WTC11 (cell line): ENCODE measurements at regions not wholly inside any gene's neighbourhood (a gene's known extent, or its start where the extent isn't known, plus 50 kb on each side); places are given as distances from the start of the nearest gene placed in this dataset.

ENCODE experiments used
- ATAC-seq: fragments of 200-7000 bp; cut with Tn5 transposase; 2 replicates; pipeline ENCODE4 v1.10.0; 2021; ENCODE audit warnings: mild to moderate bottlenecking, moderate library complexity
- CTCF ChIA-PET: fragments of 300-600 bp; sonication (Branson Sonifier 250); formaldehyde crosslinking; loops from one replicate; lab custom pipeline; 2021; ENCODE audit warnings: antibody characterized with exemption; lab: Charles Lee
- POLR2A ChIA-PET: fragments of 350-600 bp; sonication (Branson Sonifier 250); formaldehyde crosslinking; loops from one replicate; lab custom pipeline; 2021; ENCODE audit warnings: antibody characterized with exemption; lab: Charles Lee
- DNase-seq: peaks from one replicate; pipeline ENCODE4 v3.0.0; 2021; ENCODE audit warnings: low spot score
- H3K27ac Mint-ChIP-seq: 2 replicates; pipeline ENCODE4 v1.8.0; 2021; ENCODE audit warnings: mixed read lengths
- H3K27me3 Mint-ChIP-seq: 2 replicates; pipeline ENCODE4 v1.8.0; 2021; ENCODE audit warnings: low read depth, mild to moderate bottlenecking, moderate library complexity, mixed read lengths
- H3K36me3 Mint-ChIP-seq: 2 replicates; pipeline ENCODE4 v1.8.0; 2021; ENCODE audit warnings: mixed read lengths
- H3K4me1 Mint-ChIP-seq: 2 replicates; pipeline ENCODE4 v1.8.0; 2022; ENCODE audit warnings: mixed read lengths
- H3K4me3 Mint-ChIP-seq: 2 replicates; pipeline ENCODE4 v1.8.0; 2021; ENCODE audit warnings: mild to moderate bottlenecking, moderate library complexity, mixed read lengths
- H3K9me3 Mint-ChIP-seq: 2 replicates; pipeline ENCODE4 v1.8.0; 2021; ENCODE audit warnings: mixed read lengths
- ATF1 ChIP-seq: sonication (generic); formaldehyde crosslinking; IDR thresholded peaks from 2 replicates; pipeline ENCODE4 v1.8.1; 2023; ENCODE audit warnings: mild to moderate bottlenecking, moderate library complexity, missing genetic modification reagents
- ATF3 ChIP-seq: sonication (generic); formaldehyde crosslinking; conservative IDR thresholded peaks from 2 replicates; pipeline ENCODE4 v1.8.1; 2022; ENCODE audit warnings: mild to moderate bottlenecking, missing genetic modification reagents
- ATF6 ChIP-seq: sonication (generic); formaldehyde crosslinking; IDR thresholded peaks from 2 replicates; pipeline ENCODE4 v1.8.1; 2023; ENCODE audit warnings: mild to moderate bottlenecking, missing genetic modification reagents
- CREB1 ChIP-seq: sonication (generic); formaldehyde crosslinking; IDR thresholded peaks from 2 replicates; pipeline ENCODE4 v1.8.0; 2023; ENCODE audit warnings: mild to moderate bottlenecking, missing genetic modification reagents
- CTCF ChIP-seq: fragments of 200-600 bp; IDR thresholded peaks from 2 replicates; pipeline ENCODE4 v1.8.0; 2022; ENCODE audit warnings: antibody characterized with exemption
- E2F1 ChIP-seq: sonication (generic); formaldehyde crosslinking; IDR thresholded peaks from 2 replicates; pipeline ENCODE4 v1.8.0; 2022; ENCODE audit warnings: mild to moderate bottlenecking, missing genetic modification reagents
- ESRRA ChIP-seq: sonication (generic); formaldehyde crosslinking; IDR thresholded peaks from 2 replicates; pipeline ENCODE4 v1.8.1; 2022; ENCODE audit warnings: mild to moderate bottlenecking, missing genetic modification reagents, borderline replicate concordance
- ETV6 ChIP-seq: sonication (generic); formaldehyde crosslinking; IDR thresholded peaks from 2 replicates; pipeline ENCODE4 v1.8.1; 2022; ENCODE audit warnings: mild to moderate bottlenecking, missing genetic modification reagents
- FOXP1 ChIP-seq: sonication (generic); formaldehyde crosslinking; IDR thresholded peaks from 2 replicates; pipeline ENCODE4 v1.8.0; 2022; ENCODE audit warnings: missing genetic modification reagents, mild to moderate bottlenecking, moderate library complexity, borderline replicate concordance
- GTF2I ChIP-seq: fragments of 250-450 bp; sonication (Bioruptor Pico); conservative IDR thresholded peaks from 2 replicates; pipeline ENCODE4 v1.4.0; 2021; ENCODE audit warnings: mild to moderate bottlenecking
- IRF2 ChIP-seq: sonication (generic); formaldehyde crosslinking; IDR thresholded peaks from 2 replicates; pipeline ENCODE4 v1.8.0; 2022; ENCODE audit warnings: low read depth, missing genetic modification reagents, borderline replicate concordance
- JAZF1 ChIP-seq: fragments of 250-450 bp; sonication (Bioruptor Pico); IDR thresholded peaks from 2 replicates; pipeline ENCODE4 v1.9.0; 2021; ENCODE audit warnings: moderate library complexity, mild to moderate bottlenecking, inconsistent platforms
- JUN ChIP-seq: sonication (generic); formaldehyde crosslinking; IDR thresholded peaks from 2 replicates; pipeline ENCODE4 v1.8.0; 2023; ENCODE audit warnings: mild to moderate bottlenecking, missing genetic modification reagents
- NFYB ChIP-seq: sonication (generic); formaldehyde crosslinking; conservative IDR thresholded peaks from 2 replicates; pipeline ENCODE4 v1.8.0; 2022; ENCODE audit warnings: low read depth, missing genetic modification reagents
- NR3C1 ChIP-seq: sonication (generic); formaldehyde crosslinking; conservative IDR thresholded peaks from 2 replicates; pipeline ENCODE4 v1.8.1; 2023; ENCODE audit warnings: low read depth, mild to moderate bottlenecking, missing genetic modification reagents
- RELA ChIP-seq: sonication (generic); formaldehyde crosslinking; IDR thresholded peaks from 2 replicates; pipeline ENCODE4 v1.8.1; 2022; ENCODE audit warnings: missing genetic modification reagents, mild to moderate bottlenecking, borderline replicate concordance
- RORB ChIP-seq: fragments of 250-450 bp; sonication (Bioruptor Pico); IDR thresholded peaks from 2 replicates; pipeline ENCODE4 v1.9.0; 2021; ENCODE audit warnings: mild to moderate bottlenecking
- SP1 ChIP-seq: sonication (generic); formaldehyde crosslinking; conservative IDR thresholded peaks from 2 replicates; pipeline ENCODE4 v1.8.1; 2022; ENCODE audit warnings: missing genetic modification reagents
- TEAD1 ChIP-seq: sonication (generic); formaldehyde crosslinking; IDR thresholded peaks from 2 replicates; pipeline ENCODE4 v1.8.0; 2022; ENCODE audit warnings: mild to moderate bottlenecking, missing genetic modification reagents
- ZNF121 ChIP-seq: sonication (generic); formaldehyde crosslinking; IDR thresholded peaks from 2 replicates; pipeline ENCODE4 v1.8.0; 2023; ENCODE audit warnings: missing genetic modification reagents
- ZNF281 ChIP-seq: sonication (generic); formaldehyde crosslinking; IDR thresholded peaks from 2 replicates; pipeline ENCODE4 v1.8.0; 2023; ENCODE audit warnings: mild to moderate bottlenecking, missing genetic modification reagents
- ZNF671 ChIP-seq: fragments of 250-450 bp; sonication (Bioruptor Pico); IDR thresholded peaks from 2 replicates; pipeline ENCODE4 v1.8.0; 2021; ENCODE audit warnings: mild to moderate bottlenecking
- TF ChIP-seq, protein P1 (sequence below): fragments of 250-450 bp; sonication (Bioruptor Pico); IDR thresholded peaks from 2 replicates; pipeline ENCODE4 v1.9.0; 2021; ENCODE audit warnings: mild to moderate bottlenecking
- TF ChIP-seq, protein P2 (sequence below): sonication (generic); formaldehyde crosslinking; IDR thresholded peaks from 2 replicates; pipeline ENCODE4 v1.8.1; 2022; ENCODE audit warnings: low read depth, missing genetic modification reagents, borderline replicate concordance

DNA sequence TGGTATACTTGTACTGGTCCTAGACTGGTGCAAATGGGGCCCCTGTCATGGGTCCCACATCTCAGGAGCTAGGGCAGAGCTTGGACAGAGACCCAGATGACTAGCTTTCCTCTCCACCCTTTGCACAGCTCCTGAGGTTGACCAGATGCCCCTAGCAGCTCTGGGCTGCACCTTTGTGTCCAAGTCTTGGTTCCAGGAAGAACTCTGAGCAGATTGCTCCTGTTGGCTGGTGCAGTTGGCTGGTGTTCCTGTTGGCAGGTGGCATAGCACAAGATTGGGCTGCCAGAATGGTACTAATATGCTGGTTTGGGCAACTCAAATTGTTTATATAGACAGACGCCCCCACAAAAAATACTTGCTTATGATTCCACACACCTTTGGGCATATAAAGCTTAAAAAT is 89.4 kb upstream of the EZR start:
- POLR2A ChIA-PET: interaction anchor here (0.5 to 1.4 kb wide), 2 partner anchors 89 to 572 kb away, joined by 4 read pairs; partner anchors contain the start of gene EZR
- CTCF ChIA-PET: interaction anchor here (1.2 kb wide), 2 partner anchors 14 to 39 kb away, joined by 3 read pairs; no protein-coding TSS in a partner anchor
- ATAC-seq (no peak), DNase-seq (no peak)
- Mint-ChIP-seq H3K36me3 (peaks cover 33% of the 10 kb centered on the region), H3K27ac (peak overlapping the region; percentile 30; the same call in 1 of the 2 replicates), H3K4me1 (peaks cover 50% of the 10 kb centered on the region), H3K27me3 (peaks cover 3% of the 10 kb centered on the region; the same call in 1 of the 2 replicates), H3K9me3 (peaks cover 36% of the 10 kb centered on the region), H3K4me3 (no peak overlapping the region)
- TF ChIP-seq ZNF121 (CRISPR knock-in tag) (no peak), RELA (CRISPR knock-in tag) (no peak), IRF2 (CRISPR knock-in tag) (no peak), JUN (CRISPR knock-in tag) (no peak), ATF3 (no peak), ESRRA (CRISPR knock-in tag) (no peak), ZNF281 (CRISPR knock-in tag) (no peak), NR3C1 (CRISPR knock-in tag) (no peak), SP1 (no peak), GTF2I (CRISPR knock-in tag) (no peak), JAZF1 (no peak), TEAD1 (no peak), ATF1 (no peak), NFYB (no peak), ETV6 (no peak), ATF6 (CRISPR knock-in tag) (no peak), FOXP1 (CRISPR knock-in tag) (no peak)
- TF ChIP-seq, protein P1, sequence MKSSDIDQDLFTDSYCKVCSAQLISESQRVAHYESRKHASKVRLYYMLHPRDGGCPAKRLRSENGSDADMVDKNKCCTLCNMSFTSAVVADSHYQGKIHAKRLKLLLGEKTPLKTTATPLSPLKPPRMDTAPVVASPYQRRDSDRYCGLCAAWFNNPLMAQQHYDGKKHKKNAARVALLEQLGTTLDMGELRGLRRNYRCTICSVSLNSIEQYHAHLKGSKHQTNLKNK: no peak
- TF ChIP-seq, protein P2, sequence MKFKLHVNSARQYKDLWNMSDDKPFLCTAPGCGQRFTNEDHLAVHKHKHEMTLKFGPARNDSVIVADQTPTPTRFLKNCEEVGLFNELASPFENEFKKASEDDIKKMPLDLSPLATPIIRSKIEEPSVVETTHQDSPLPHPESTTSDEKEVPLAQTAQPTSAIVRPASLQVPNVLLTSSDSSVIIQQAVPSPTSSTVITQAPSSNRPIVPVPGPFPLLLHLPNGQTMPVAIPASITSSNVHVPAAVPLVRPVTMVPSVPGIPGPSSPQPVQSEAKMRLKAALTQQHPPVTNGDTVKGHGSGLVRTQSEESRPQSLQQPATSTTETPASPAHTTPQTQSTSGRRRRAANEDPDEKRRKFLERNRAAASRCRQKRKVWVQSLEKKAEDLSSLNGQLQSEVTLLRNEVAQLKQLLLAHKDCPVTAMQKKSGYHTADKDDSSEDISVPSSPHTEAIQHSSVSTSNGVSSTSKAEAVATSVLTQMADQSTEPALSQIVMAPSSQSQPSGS: no peak

DNA sequence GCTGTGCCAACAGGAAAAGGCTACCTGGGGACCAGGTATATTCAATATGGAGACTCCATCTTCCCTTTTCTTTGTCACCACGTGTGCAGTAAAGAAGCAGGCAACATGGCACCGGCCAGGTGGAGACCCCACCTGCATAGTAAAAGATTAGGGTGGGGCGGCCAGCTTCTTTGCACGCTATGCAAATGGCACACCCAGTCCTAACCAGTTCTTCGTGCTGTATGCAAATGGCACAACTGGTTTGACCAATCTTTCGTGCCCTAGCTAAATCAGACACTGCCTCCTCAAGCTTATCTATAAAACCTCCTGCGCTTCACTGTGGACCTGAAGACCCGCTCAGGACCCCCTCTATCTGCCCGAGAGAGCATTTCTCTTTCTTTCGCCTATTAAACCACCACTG is 88.8 kb upstream of the EZR start:
- POLR2A ChIA-PET: interaction anchor here (0.5 to 1.4 kb wide), 3 partner anchors 89 to 571 kb away, joined by 4 read pairs; partner anchors contain the start of gene EZR
- TF ChIP-seq CTCF: no peak
- no peak for TF ChIP-seq RORB (CRISPR knock-in tag)
- TF ChIP-seq E2F1: no peak
- no peak for TF ChIP-seq CREB1 (CRISPR knock-in tag)
- no peak for TF ChIP-seq JAZF1
- TF ChIP-seq ZNF671: no peak

More for the DNA sequence above, 88.8 kb upstream of the EZR start:
- H3K9me3 Mint-ChIP-seq: peaks cover 36% of the 10 kb centered on the region
- H3K4me1 Mint-ChIP-seq: peaks cover 46% of the 10 kb centered on the region
- H3K27me3 Mint-ChIP-seq: peaks cover 3% of the 10 kb centered on the region; the same call in 1 of the 2 replicates
- CTCF ChIA-PET: interaction anchor here (0.8 to 1.2 kb wide), 3 partner anchors 12 to 39 kb away, joined by 3 to 4 read pairs (median 3); no protein-coding TSS in a partner anchor
- no peak for DNase-seq
- H3K36me3 Mint-ChIP-seq: peaks cover 33% of the 10 kb centered on the region
- H3K4me3 Mint-ChIP-seq: no peak overlapping the region
- peak; percentile 10; the same call in 1 of the 2 replicates for ATAC-seq
- no peak overlapping the region for H3K27ac Mint-ChIP-seq
